Left ventricle myocardium superior (tissue), 1 donor: ENCODE measurements at regions not wholly inside any gene's neighbourhood (a gene's known extent, or its start where the extent isn't known, plus 50 kb on each side); places are given as distances from the start of the nearest gene placed in this dataset.
"Not testable (repeated sequence)": the region's sequence is repeated elsewhere in the genome, so short reads cannot be mapped to it uniquely, and the experiment has no call there.

Experiments used
- ATAC-seq: fragments of 200-7000 bp; cut with Tn5 transposase; one replicate; pipeline ENCODE4 v1.9.1; 2020; ENCODE audit warnings: mild to moderate bottlenecking, moderate library complexity
- DNase-seq: peaks from one replicate; pipeline ENCODE4 v3.0.0-alpha.2; 2020
- intact Hi-C: fragments of 100-400 bp; cut with micrococcal nuclease; formaldehyde crosslinking; loops from one replicate; pipeline ENCODE4 v1.11.0; 2022
- donor health status: DM: no; HTN: yes; CAD: no; lungs with severe emphysema.

- DNase-seq = no peak
- intact Hi-C loops = no loop called here
Observed at GRCh38 chrX:138157850-138158249, 553.7 kb downstream of the FGF13 start.

GRCh38 chrX:138191998-138192397 lies 519.5 kb downstream of the FGF13 start:
- no peak for DNase-seq
- intact Hi-C loops = no loop called here

More at GRCh38 chrX:138157850-138158249, 553.7 kb downstream of the FGF13 start:
- ATAC-seq = no peak

GRCh38 chrX:138229718-138230117 lies 481.8 kb downstream of the FGF13 start:
- no peak for DNase-seq
- intact Hi-C loops = no loop called here
- no peak for ATAC-seq

More at GRCh38 chrX:138191998-138192397, 519.5 kb downstream of the FGF13 start:
- no peak for ATAC-seq

GRCh38 chrX:138240266-138240665 lies 471.3 kb downstream of the FGF13 start:
- no peak for DNase-seq
- intact Hi-C loops = no loop called here
- no peak for ATAC-seq

- intact Hi-C loops = no loop called here
- ATAC-seq (no peak), DNase-seq (no peak)
Observed at GRCh38 chrX:138254001-138254400, 457.5 kb downstream of the FGF13 start.

- intact Hi-C loops = no loop called here
- DNase-seq = no peak
- ATAC-seq = no peak
Observed at GRCh38 chrX:138255373-138255772, 456.1 kb downstream of the FGF13 start.

GRCh38 chrX:138264095-138264494 lies 447.4 kb downstream of the FGF13 start:
- ATAC-seq, intact Hi-C loops, DNase-seq: not testable (repeated sequence)

- DNase-seq = no peak
- intact Hi-C loops = no loop called here
- no peak for ATAC-seq
Observed at GRCh38 chrX:138270931-138271330, 440.6 kb downstream of the FGF13 start.

- ATAC-seq, intact Hi-C loops, DNase-seq: not testable (repeated sequence)
Observed at GRCh38 chrX:138282598-138283150, 428.8 kb downstream of the FGF13 start.

GRCh38 chrX:138287205-138287877 lies 424.2 kb downstream of the FGF13 start:
- intact Hi-C loops = no loop called here
- DNase-seq = no peak
- ATAC-seq = no peak

GRCh38 chrX:138294951-138295350 lies 416.6 kb downstream of the FGF13 start:
- ATAC-seq (no peak), DNase-seq (no peak)
- intact Hi-C loops = no loop called here

- DNase-seq (no peak), ATAC-seq (no peak)
- intact Hi-C loops = no loop called here
Observed at GRCh38 chrX:138298268-138298667, 413.2 kb downstream of the FGF13 start.

GRCh38 chrX:138345801-138346200 lies 365.7 kb downstream of the FGF13 start:
- ATAC-seq (no peak), DNase-seq (no peak)
- intact Hi-C loops = no loop called here

- no peak for DNase-seq
- ATAC-seq = no peak
- intact Hi-C loops = no loop called here
Observed at GRCh38 chrX:138349351-138349750, 362.2 kb downstream of the FGF13 start.

- DNase-seq (no peak), ATAC-seq (no peak)
- intact Hi-C loops = no loop called here
Observed at GRCh38 chrX:138378876-138379275, 332.6 kb downstream of the FGF13 start.

- ATAC-seq (no peak), DNase-seq (no peak)
- intact Hi-C loops = no loop called here
Observed at GRCh38 chrX:138408101-138408500, 303.4 kb downstream of the FGF13 start.

- intact Hi-C loops = no loop called here
- no peak for ATAC-seq
- no peak for DNase-seq
Observed at GRCh38 chrX:138411048-138411447, 300.5 kb downstream of the FGF13 start.
